ENCODE measurements at regions not wholly inside any gene's neighbourhood (a gene's known extent, or its start where the extent isn't known, plus 50 kb on each side); places are given as distances from the start of the nearest gene placed in this dataset.

DNA sequence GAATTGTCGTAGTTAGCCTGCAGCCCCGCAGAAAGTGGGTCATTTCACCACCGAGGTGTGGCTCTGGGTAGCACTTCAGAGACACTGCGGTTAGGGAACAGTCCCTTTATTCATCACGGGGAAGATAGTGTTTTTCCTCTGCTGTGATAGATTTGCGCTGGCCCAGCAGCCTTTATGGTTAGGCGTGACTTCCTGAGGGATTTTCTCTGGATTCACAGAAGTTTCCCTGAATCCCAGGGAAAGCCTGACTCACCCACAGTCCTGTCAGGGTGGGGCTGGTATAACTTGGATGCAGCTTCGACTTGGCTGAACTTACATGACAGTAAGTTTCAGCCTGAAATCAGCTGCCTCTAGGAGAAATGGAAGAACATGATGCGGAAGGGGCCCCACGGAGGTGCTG lies 196.3 kb upstream of the HHIP start (continued):
- no peak for TF ChIP-seq ZFP3 (CRISPR knock-in tag; IDR thresholded peaks at IDR 0.05)

DNA sequence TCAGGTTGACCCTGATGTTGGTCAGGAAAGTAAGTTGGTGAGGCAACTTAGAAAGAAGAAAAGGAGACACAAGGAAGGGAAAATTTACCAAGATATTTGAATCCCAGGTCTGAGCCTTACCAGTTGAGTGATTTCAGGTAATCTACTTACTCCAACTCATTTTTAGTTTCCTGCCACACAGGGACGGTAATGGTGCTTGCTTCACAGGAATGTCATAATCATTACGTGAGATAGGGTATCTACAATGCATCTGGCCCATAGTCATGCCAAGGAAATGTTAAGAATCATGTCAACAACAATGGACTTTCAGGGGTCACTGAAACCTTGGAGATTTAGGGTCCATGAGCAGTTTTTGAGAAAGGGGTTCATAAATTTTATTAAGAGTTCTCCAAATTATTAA lies 195.4 kb upstream of the HHIP start:
- no peak for ATAC-seq
- no peak for TF ChIP-seq CSDC2 (CRISPR knock-in tag; IDR thresholded peaks at IDR 0.05)
- no peak for TF ChIP-seq OSR1 (CRISPR knock-in tag; IDR thresholded peaks at IDR 0.05)
- TF ChIP-seq ZNF8 (CRISPR knock-in tag; IDR thresholded peaks at IDR 0.05): no peak
- TF ChIP-seq ZNF565 (CRISPR knock-in tag; conservative IDR thresholded peaks at IDR 0.05; ENCODE audit: low read depth): no peak
- TF ChIP-seq PPARA (CRISPR knock-in tag; IDR thresholded peaks at IDR 0.05; ENCODE audit: borderline replicate concordance): no peak
- no peak for TF ChIP-seq ZNF70 (CRISPR knock-in tag; IDR thresholded peaks at IDR 0.05)
- TF ChIP-seq GLIS3 (CRISPR knock-in tag; IDR thresholded peaks at IDR 0.05): no peak
- no peak for TF ChIP-seq TOX (CRISPR knock-in tag; IDR thresholded peaks at IDR 0.05; ENCODE audit: borderline replicate concordance)
- TF ChIP-seq, protein P1, sequence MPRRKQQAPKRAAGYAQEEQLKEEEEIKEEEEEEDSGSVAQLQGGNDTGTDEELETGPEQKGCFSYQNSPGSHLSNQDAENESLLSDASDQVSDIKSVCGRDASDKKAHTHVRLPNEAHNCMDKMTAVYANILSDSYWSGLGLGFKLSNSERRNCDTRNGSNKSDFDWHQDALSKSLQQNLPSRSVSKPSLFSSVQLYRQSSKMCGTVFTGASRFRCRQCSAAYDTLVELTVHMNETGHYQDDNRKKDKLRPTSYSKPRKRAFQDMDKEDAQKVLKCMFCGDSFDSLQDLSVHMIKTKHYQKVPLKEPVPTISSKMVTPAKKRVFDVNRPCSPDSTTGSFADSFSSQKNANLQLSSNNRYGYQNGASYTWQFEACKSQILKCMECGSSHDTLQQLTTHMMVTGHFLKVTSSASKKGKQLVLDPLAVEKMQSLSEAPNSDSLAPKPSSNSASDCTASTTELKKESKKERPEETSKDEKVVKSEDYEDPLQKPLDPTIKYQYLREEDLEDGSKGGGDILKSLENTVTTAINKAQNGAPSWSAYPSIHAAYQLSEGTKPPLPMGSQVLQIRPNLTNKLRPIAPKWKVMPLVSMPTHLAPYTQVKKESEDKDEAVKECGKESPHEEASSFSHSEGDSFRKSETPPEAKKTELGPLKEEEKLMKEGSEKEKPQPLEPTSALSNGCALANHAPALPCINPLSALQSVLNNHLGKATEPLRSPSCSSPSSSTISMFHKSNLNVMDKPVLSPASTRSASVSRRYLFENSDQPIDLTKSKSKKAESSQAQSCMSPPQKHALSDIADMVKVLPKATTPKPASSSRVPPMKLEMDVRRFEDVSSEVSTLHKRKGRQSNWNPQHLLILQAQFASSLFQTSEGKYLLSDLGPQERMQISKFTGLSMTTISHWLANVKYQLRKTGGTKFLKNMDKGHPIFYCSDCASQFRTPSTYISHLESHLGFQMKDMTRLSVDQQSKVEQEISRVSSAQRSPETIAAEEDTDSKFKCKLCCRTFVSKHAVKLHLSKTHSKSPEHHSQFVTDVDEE (CRISPR knock-in tag; IDR thresholded peaks at IDR 0.05): no peak
- no peak for TF ChIP-seq TCF4 (CRISPR knock-in tag; IDR thresholded peaks at IDR 0.05; ENCODE audit: borderline replicate concordance)
- TF ChIP-seq, protein P2, sequence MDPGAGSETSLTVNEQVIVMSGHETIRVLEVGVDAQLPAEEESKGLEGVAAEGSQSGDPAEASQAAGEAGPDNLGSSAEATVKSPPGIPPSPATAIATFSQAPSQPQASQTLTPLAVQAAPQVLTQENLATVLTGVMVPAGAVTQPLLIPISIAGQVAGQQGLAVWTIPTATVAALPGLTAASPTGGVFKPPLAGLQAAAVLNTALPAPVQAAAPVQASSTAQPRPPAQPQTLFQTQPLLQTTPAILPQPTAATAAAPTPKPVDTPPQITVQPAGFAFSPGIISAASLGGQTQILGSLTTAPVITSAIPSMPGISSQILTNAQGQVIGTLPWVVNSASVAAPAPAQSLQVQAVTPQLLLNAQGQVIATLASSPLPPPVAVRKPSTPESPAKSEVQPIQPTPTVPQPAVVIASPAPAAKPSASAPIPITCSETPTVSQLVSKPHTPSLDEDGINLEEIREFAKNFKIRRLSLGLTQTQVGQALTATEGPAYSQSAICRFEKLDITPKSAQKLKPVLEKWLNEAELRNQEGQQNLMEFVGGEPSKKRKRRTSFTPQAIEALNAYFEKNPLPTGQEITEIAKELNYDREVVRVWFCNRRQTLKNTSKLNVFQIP (CRISPR knock-in tag; IDR thresholded peaks at IDR 0.05; ENCODE audit: borderline replicate concordance, low read depth): no peak
- TF ChIP-seq, protein P3, sequence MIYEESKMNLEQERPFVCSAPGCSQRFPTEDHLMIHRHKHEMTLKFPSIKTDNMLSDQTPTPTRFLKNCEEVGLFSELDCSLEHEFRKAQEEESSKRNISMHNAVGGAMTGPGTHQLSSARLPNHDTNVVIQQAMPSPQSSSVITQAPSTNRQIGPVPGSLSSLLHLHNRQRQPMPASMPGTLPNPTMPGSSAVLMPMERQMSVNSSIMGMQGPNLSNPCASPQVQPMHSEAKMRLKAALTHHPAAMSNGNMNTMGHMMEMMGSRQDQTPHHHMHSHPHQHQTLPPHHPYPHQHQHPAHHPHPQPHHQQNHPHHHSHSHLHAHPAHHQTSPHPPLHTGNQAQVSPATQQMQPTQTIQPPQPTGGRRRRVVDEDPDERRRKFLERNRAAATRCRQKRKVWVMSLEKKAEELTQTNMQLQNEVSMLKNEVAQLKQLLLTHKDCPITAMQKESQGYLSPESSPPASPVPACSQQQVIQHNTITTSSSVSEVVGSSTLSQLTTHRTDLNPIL (CRISPR knock-in tag; IDR thresholded peaks at IDR 0.05; ENCODE audit: low read depth): no peak

DNA sequence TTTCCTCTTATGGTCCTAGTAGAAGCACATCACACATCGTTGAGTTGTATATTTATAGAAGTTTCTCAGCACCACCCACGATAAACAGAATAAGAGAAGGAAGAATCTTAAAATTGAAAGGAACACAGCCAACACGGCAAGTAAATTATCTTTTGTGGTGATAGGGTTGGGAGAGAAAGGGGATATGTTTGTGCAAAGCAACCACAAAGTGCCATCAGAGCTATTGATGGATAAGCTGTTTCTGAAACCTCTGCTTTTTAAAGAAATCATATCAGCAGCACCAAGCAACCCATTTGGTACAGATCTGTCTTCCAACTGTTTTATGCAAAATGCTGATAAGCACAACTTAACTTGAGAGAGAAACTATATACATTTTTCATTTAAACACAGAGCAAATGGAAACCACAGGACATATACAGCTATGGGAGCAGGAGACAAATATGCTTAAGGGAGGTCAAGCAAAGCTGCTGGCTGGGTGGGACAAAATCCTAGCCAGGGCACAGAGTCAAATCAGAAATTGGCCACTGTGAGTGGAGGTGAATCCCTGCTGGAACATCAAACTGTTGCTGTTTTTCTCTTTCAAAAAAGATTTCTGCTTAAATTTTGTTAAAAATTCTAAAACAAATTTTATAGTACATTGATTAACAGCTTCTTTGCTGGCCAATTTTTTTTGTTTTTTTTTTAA lies 194.0 kb upstream of the HHIP start:
- no peak for ATAC-seq
- no peak for TF ChIP-seq TCF4 (CRISPR knock-in tag; IDR thresholded peaks at IDR 0.05; ENCODE audit: borderline replicate concordance)
- TF ChIP-seq ZFP30 (CRISPR knock-in tag; IDR thresholded peaks at IDR 0.05): no peak
- TF ChIP-seq ZFP3 (CRISPR knock-in tag; IDR thresholded peaks at IDR 0.05): no peak
- TF ChIP-seq ZNF8 (CRISPR knock-in tag; IDR thresholded peaks at IDR 0.05): no peak
- TF ChIP-seq ZNF565 (CRISPR knock-in tag; conservative IDR thresholded peaks at IDR 0.05; ENCODE audit: low read depth): no peak
- no peak for TF ChIP-seq ARNTL (CRISPR knock-in tag; IDR thresholded peaks at IDR 0.05; ENCODE audit: borderline replicate concordance, low read depth)
- TF ChIP-seq, protein P4, sequence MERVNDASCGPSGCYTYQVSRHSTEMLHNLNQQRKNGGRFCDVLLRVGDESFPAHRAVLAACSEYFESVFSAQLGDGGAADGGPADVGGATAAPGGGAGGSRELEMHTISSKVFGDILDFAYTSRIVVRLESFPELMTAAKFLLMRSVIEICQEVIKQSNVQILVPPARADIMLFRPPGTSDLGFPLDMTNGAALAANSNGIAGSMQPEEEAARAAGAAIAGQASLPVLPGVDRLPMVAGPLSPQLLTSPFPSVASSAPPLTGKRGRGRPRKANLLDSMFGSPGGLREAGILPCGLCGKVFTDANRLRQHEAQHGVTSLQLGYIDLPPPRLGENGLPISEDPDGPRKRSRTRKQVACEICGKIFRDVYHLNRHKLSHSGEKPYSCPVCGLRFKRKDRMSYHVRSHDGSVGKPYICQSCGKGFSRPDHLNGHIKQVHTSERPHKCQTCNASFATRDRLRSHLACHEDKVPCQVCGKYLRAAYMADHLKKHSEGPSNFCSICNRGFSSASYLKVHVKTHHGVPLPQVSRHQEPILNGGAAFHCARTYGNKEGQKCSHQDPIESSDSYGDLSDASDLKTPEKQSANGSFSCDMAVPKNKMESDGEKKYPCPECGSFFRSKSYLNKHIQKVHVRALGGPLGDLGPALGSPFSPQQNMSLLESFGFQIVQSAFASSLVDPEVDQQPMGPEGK (CRISPR knock-in tag; IDR thresholded peaks at IDR 0.05; ENCODE audit: borderline replicate concordance): no peak

DNA sequence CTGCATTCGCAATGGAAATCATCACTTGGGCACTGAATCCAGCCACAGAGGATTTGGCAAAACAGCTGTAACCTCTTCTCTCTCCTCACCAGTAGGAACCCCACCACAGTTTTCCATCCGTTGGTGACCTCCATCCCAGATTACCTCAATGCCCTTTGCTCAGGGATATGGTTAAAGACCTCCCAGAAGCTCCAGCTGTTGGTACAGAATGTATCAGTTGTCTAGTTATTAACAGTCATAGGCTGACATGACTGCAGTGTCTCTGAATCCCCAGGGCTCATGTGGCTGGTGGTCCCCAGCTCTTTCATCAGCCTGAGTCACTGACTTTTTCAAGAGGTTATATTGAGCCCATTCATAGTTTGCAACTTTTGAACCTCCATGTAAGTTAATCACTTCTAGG lies 189.8 kb upstream of the HHIP start:
- ATAC-seq: no peak
- TF ChIP-seq ZNF8 (CRISPR knock-in tag; IDR thresholded peaks at IDR 0.05) (no peak), ESRRG (CRISPR knock-in tag; IDR thresholded peaks at IDR 0.05) (no peak), GLIS3 (CRISPR knock-in tag; IDR thresholded peaks at IDR 0.05) (no peak)
- TF ChIP-seq, protein P5, sequence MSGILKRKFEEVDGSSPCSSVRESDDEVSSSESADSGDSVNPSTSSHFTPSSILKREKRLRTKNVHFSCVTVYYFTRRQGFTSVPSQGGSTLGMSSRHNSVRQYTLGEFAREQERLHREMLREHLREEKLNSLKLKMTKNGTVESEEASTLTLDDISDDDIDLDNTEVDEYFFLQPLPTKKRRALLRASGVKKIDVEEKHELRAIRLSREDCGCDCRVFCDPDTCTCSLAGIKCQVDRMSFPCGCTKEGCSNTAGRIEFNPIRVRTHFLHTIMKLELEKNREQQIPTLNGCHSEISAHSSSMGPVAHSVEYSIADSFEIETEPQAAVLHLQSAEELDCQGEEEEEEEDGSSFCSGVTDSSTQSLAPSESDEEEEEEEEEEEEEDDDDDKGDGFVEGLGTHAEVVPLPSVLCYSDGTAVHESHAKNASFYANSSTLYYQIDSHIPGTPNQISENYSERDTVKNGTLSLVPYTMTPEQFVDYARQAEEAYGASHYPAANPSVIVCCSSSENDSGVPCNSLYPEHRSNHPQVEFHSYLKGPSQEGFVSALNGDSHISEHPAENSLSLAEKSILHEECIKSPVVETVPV (CRISPR knock-in tag; IDR thresholded peaks at IDR 0.05): no peak
